ENCODE measurements at regions not wholly inside any gene's neighbourhood (a gene's known extent, or its start where the extent isn't known, plus 50 kb on each side); places are given as distances from the start of the nearest gene placed in this dataset.
"Not testable (repeated sequence)": the region's sequence is repeated elsewhere in the genome, so short reads cannot be mapped to it uniquely, and the experiment has no call there.

GRCh38 chr10:123274306-123275135 is 120.3 kb downstream of the BUB3 start:
- Histone ChIP-seq H3K9me3 (ENCODE audit: low read depth) (no peaks in the 10 kb centered on the region), H3K4me3 (no peak overlapping the region), H2AFZ (no peak overlapping the region), H3K36me3 (ENCODE audit: low read depth) (no peaks in the 10 kb centered on the region), H3K4me1 (ENCODE audit: insufficient read depth) (0 out of 2 replicates have a peak, but pooled peaks cover 5% of the 10 kb centered on the region), H3K4me2 (ENCODE audit: unreplicated experiment) (no peak overlapping the region), H4K20me1 (ENCODE audit: insufficient read depth) (no peaks in the 10 kb centered on the region), H3K79me2 (ENCODE audit: insufficient read depth) (no peaks in the 10 kb centered on the region), H3K9ac (no peak overlapping the region), H3K9me2 (ENCODE audit: insufficient read depth) (no peaks in the 10 kb centered on the region), H3K27me3 (replicated peaks; ENCODE audit: insufficient read depth) (peaks cover 10% of the 10 kb centered on the region), H3K27ac (no peak overlapping the region), H3F3A (ENCODE audit: insufficient read depth) (no peaks in the 10 kb centered on the region)
- in situ Hi-C loops (cut with MboI) = no loop called here
- no peak for DNase-seq
- 35 to 37% methylated on average over 30 to 32 of the region's 32 CpGs for WGBS, 2 experiments (ENCODE audit: low coverage in 1 of 2, low lambda C conversion rate in 2 of 2, missing lambda C conversion rate in 2 of 2)
- TF ChIP-seq EZH2phosphoT487 (IDR thresholded peaks at IDR 0.05; ENCODE audit: insufficient read depth, low read depth) (no peak), EZH2 (IDR thresholded peaks at IDR 0.05; ENCODE audit: insufficient read depth, poor library complexity, severe bottlenecking) (no peak)

GRCh38 chr10:123275136-123275564 is 120.9 kb downstream of the BUB3 start:
- no peak overlapping the region for H3K4me2 ChIP-seq (ENCODE audit: unreplicated experiment)
- peak; percentile 13 for DNase-seq
- H3F3A ChIP-seq (ENCODE audit: insufficient read depth) = no peaks in the 10 kb centered on the region
- in situ Hi-C loops (cut with MboI) = no loop called here
- no peaks in the 10 kb centered on the region for H3K79me2 ChIP-seq (ENCODE audit: insufficient read depth)
- H3K4me1 ChIP-seq (ENCODE audit: insufficient read depth) = 0 out of 2 replicates have a peak, but pooled peaks cover 5% of the 10 kb centered on the region
- no peaks in the 10 kb centered on the region for H3K9me3 ChIP-seq (ENCODE audit: low read depth)
- H3K9me2 ChIP-seq (ENCODE audit: insufficient read depth) = no peaks in the 10 kb centered on the region
- H3K27me3 ChIP-seq (replicated peaks; ENCODE audit: insufficient read depth) = peaks cover 10% of the 10 kb centered on the region
- no peak overlapping the region for H3K27ac ChIP-seq
- no peak overlapping the region for H3K9ac ChIP-seq
- H4K20me1 ChIP-seq (ENCODE audit: insufficient read depth) = no peaks in the 10 kb centered on the region
- no peak for TF ChIP-seq EZH2 (IDR thresholded peaks at IDR 0.05; ENCODE audit: insufficient read depth, poor library complexity, severe bottlenecking)
- TF ChIP-seq EZH2phosphoT487 (IDR thresholded peaks at IDR 0.05; ENCODE audit: insufficient read depth, low read depth) = no peak
- no peaks in the 10 kb centered on the region for H3K36me3 ChIP-seq (ENCODE audit: low read depth)
- 7 to 9% methylated on average over 14 of the region's 14 CpGs for WGBS, 2 experiments (ENCODE audit: low coverage in 1 of 2, low lambda C conversion rate in 2 of 2, missing lambda C conversion rate in 2 of 2)
- H3K4me3 ChIP-seq = no peak overlapping the region
- H2AFZ ChIP-seq = no peak overlapping the region

- H3K4me3 ChIP-seq = no peak overlapping the region
- H3K79me2 ChIP-seq (ENCODE audit: insufficient read depth) = no peaks in the 10 kb centered on the region
- no peak for DNase-seq
- TF ChIP-seq EZH2 (IDR thresholded peaks at IDR 0.05; ENCODE audit: insufficient read depth, poor library complexity, severe bottlenecking) (no peak), EZH2phosphoT487 (IDR thresholded peaks at IDR 0.05; ENCODE audit: insufficient read depth, low read depth) (no peak)
- no peak overlapping the region for H3K9ac ChIP-seq
- H3K4me1 ChIP-seq (ENCODE audit: insufficient read depth) = no peaks in the 10 kb centered on the region
- no peaks in the 10 kb centered on the region for H3F3A ChIP-seq (ENCODE audit: insufficient read depth)
- H3K9me2 ChIP-seq (ENCODE audit: insufficient read depth) = no peaks in the 10 kb centered on the region
- no peaks in the 10 kb centered on the region for H3K9me3 ChIP-seq (ENCODE audit: low read depth)
- H4K20me1 ChIP-seq (ENCODE audit: insufficient read depth) = no peaks in the 10 kb centered on the region
- H2AFZ ChIP-seq = no peak overlapping the region
- H3K36me3 ChIP-seq (ENCODE audit: low read depth) = no peaks in the 10 kb centered on the region
- no peak overlapping the region for H3K4me2 ChIP-seq (ENCODE audit: unreplicated experiment)
- WGBS, 2 experiments (ENCODE audit: low coverage in 1 of 2, low lambda C conversion rate in 2 of 2, missing lambda C conversion rate in 2 of 2) = 53 to 70% methylated on average over 2 of the region's 2 CpGs
- H3K27ac ChIP-seq = no peak overlapping the region
- peaks cover 16% of the 10 kb centered on the region for H3K27me3 ChIP-seq (replicated peaks; ENCODE audit: insufficient read depth)
- in situ Hi-C loops (cut with MboI) = no loop called here
Measured at GRCh38 chr10:123278445-123278844, 124.2 kb downstream of the BUB3 start.

- H3K27me3 ChIP-seq (replicated peaks; ENCODE audit: insufficient read depth); H3K36me3 ChIP-seq (ENCODE audit: low read depth); in situ Hi-C loops (cut with MboI); H2AFZ ChIP-seq; H3K9me3 ChIP-seq (ENCODE audit: low read depth); H3K4me1 ChIP-seq (ENCODE audit: insufficient read depth); H3K4me2 ChIP-seq (ENCODE audit: unreplicated experiment); H4K20me1 ChIP-seq (ENCODE audit: insufficient read depth); H3K9me2 ChIP-seq (ENCODE audit: insufficient read depth); DNase-seq; H3K27ac ChIP-seq; H3K4me3 ChIP-seq; H3K9ac ChIP-seq; H3K79me2 ChIP-seq (ENCODE audit: insufficient read depth): not testable (repeated sequence)
- 90 to 91% methylated on average over 7 to 26 of the region's 35 CpGs for WGBS, 2 experiments (ENCODE audit: low coverage in 1 of 2, low lambda C conversion rate in 2 of 2, missing lambda C conversion rate in 2 of 2)
- peaks cover 11% of the 10 kb centered on the region for H3F3A ChIP-seq (ENCODE audit: insufficient read depth)
Measured at GRCh38 chr10:123283371-123283770, 129.2 kb downstream of the BUB3 start.

Data from GM23248 (cell line).